NB4 (cell line): ENCODE measurements at regions not wholly inside any gene's neighbourhood (a gene's known extent, or its start where the extent isn't known, plus 50 kb on each side); places are given as distances from the start of the nearest gene placed in this dataset.

Experiments
- POLR2A ChIP-seq: IDR thresholded peaks from 2 replicates; pipeline ENCODE4 v1.6.1; 2011; ENCODE audit warnings: mild to moderate bottlenecking; ENCODE audit not compliant: insufficient read length; ENCODE audit errors: extremely low read depth
- TF ChIP-seq, protein P1 (sequence below): IDR thresholded peaks from one replicate; pipeline ENCODE4 v1.5.1; 2012; ENCODE audit warnings: low read depth, low read length
- TF ChIP-seq, protein P2 (sequence below): IDR thresholded peaks from 2 replicates; pipeline ENCODE4 v1.6.1; 2011; ENCODE audit warnings: low read depth, low read length

DNA sequence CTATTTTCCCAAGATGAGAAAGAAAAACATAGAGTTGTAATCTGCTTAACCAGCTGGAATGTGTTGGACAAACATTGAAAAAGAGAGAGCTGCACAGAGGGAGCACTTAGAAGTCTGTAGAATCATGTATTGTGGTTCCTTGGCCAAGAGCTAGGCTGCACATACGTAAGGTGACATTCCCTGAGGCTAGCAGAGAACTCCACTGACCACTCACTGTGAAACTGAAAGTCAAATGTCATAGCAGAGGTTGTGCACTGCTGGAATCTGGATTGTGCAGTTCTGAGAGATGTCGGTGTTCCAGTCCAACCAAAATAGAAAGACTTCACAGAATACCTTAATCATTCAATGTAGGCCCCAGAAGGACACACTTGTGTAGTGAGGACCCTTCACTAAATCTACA is 772.8 kb upstream of the RAG2 start:
- TF ChIP-seq POLR2A: no peak
- TF ChIP-seq, protein P1, sequence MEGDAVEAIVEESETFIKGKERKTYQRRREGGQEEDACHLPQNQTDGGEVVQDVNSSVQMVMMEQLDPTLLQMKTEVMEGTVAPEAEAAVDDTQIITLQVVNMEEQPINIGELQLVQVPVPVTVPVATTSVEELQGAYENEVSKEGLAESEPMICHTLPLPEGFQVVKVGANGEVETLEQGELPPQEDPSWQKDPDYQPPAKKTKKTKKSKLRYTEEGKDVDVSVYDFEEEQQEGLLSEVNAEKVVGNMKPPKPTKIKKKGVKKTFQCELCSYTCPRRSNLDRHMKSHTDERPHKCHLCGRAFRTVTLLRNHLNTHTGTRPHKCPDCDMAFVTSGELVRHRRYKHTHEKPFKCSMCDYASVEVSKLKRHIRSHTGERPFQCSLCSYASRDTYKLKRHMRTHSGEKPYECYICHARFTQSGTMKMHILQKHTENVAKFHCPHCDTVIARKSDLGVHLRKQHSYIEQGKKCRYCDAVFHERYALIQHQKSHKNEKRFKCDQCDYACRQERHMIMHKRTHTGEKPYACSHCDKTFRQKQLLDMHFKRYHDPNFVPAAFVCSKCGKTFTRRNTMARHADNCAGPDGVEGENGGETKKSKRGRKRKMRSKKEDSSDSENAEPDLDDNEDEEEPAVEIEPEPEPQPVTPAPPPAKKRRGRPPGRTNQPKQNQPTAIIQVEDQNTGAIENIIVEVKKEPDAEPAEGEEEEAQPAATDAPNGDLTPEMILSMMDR: no peak
- TF ChIP-seq, protein P2, sequence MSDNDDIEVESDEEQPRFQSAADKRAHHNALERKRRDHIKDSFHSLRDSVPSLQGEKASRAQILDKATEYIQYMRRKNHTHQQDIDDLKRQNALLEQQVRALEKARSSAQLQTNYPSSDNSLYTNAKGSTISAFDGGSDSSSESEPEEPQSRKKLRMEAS: no peak
